Mucosa of descending colon (tissue), 3 donors: ENCODE measurements at regions not wholly inside any gene's neighbourhood (a gene's known extent, or its start where the extent isn't known, plus 50 kb on each side); places are given as distances from the start of the nearest gene placed in this dataset.

Source experiments
- ATAC-seq: fragments of 200-7000 bp; cut with Tn5 transposase; one replicate; pipeline ENCODE4 v1.9.1; 2020; ENCODE audit warnings: mild to moderate bottlenecking, moderate library complexity
- DNase-seq, 3 donors: peaks; one replicate each; pipeline ENCODE4 v3.0.0-alpha.2; 2020
- H3K36me3 ChIP-seq: fragments of 200-600 bp; one replicate; pipeline ENCODE4 v1.8.0; 2021; ENCODE audit warnings: low read depth, mild to moderate bottlenecking
- H3K4me1 ChIP-seq: fragments of 200-600 bp; one replicate; pipeline ENCODE4 v1.8.0; 2021; ENCODE audit warnings: low read depth, mild to moderate bottlenecking
- H3K4me3 ChIP-seq: fragments of 200-600 bp; one replicate; pipeline ENCODE4 v1.8.0; 2021; ENCODE audit warnings: mild to moderate bottlenecking
- H3K9me3 ChIP-seq: fragments of 200-600 bp; one replicate; pipeline ENCODE4 v1.8.0; 2021; ENCODE audit warnings: mild to moderate bottlenecking
- intact Hi-C, 2 donors: fragments of 100-400 bp; cut with DNase I in 1 of 2; cut with micrococcal nuclease in 1 of 2; formaldehyde crosslinking; loops; one replicate each; pipeline versions ENCODE4 v1.11.0 to v1.11.1; 2022; cut with DNase I, micrococcal nuclease
- TF ChIP-seq, protein P1 (sequence below): fragments of 200-600 bp; IDR thresholded peaks from one replicate; pipeline ENCODE4 v1.8.0; 2022; ENCODE audit warnings: antibody characterized with exemption, mild to moderate bottlenecking
- donor health status: DM: no; HTN: no; CAD: no; lungs with moderate emphysema.
- donor health status: DM: no; HTN: no; CAD: no.
- donor health status: DM: no; HTN: yes; CAD: no.

DNA sequence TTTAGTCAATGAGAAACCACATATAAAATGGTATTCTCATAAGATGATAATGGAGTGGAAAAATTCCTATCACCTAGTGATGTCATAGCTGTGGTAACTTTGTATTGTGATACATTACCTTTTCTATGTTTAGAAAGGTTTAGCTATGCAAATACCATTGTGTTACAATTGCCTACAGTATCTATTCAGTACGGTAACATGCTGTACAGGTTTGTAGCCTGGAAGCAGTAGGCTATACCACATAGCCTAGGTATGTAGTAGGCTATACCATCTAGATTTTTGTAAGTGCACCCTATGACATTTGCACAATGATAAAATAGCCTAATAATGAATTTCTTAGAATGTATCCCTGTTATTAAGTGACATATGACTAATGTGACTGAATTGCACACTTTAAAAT, 50.5 kb upstream of the CCDC196 start:
- no peaks in the 10 kb centered on the region for H3K4me1 ChIP-seq
- H3K9me3 ChIP-seq, result peaks cover 18% of the 10 kb centered on the region
- intact Hi-C loops, result no loop called here
- no peaks in the 10 kb centered on the region for H3K36me3 ChIP-seq
- no peak overlapping the region for H3K4me3 ChIP-seq
- TF ChIP-seq, protein P1, sequence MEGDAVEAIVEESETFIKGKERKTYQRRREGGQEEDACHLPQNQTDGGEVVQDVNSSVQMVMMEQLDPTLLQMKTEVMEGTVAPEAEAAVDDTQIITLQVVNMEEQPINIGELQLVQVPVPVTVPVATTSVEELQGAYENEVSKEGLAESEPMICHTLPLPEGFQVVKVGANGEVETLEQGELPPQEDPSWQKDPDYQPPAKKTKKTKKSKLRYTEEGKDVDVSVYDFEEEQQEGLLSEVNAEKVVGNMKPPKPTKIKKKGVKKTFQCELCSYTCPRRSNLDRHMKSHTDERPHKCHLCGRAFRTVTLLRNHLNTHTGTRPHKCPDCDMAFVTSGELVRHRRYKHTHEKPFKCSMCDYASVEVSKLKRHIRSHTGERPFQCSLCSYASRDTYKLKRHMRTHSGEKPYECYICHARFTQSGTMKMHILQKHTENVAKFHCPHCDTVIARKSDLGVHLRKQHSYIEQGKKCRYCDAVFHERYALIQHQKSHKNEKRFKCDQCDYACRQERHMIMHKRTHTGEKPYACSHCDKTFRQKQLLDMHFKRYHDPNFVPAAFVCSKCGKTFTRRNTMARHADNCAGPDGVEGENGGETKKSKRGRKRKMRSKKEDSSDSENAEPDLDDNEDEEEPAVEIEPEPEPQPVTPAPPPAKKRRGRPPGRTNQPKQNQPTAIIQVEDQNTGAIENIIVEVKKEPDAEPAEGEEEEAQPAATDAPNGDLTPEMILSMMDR, result no peak
- ATAC-seq (peak; percentile 52), DNase-seq (no peak)
